ENCODE measurements at regions not wholly inside any gene's neighbourhood (a gene's known extent, or its start where the extent isn't known, plus 50 kb on each side); places are given as distances from the start of the nearest gene placed in this dataset.

GRCh38 chr17:56653877-56654276, 60.4 kb downstream of the NOG start:
- H3K4me3 ChIP-seq: no peak overlapping the region
- TF ChIP-seq CTCF (IDR thresholded peaks at IDR 0.05): peak; percentile 78
- TF ChIP-seq EZH2 (IDR thresholded peaks at IDR 0.05): no peak
- Mint-ChIP-seq H3K4me3 (no peak overlapping the region), H3K27ac (no peak overlapping the region), H3K9me3 (no peaks in the 10 kb centered on the region), H3K27me3 (ENCODE audit: insufficient read depth, low read depth) (peaks cover 8% of the 10 kb centered on the region), H3K36me3 (no peaks in the 10 kb centered on the region), H3K4me1 (peaks cover 7% of the 10 kb centered on the region)
- peak overlapping the region; percentile 37 for H2AFZ ChIP-seq (replicated peaks)
- H3K27ac ChIP-seq: no peak overlapping the region
- H3K9ac ChIP-seq: no peak overlapping the region
- H4K20me1 ChIP-seq (ENCODE audit: low read depth): no peaks in the 10 kb centered on the region
- no peaks in the 10 kb centered on the region for H3K4me1 ChIP-seq
- H3K36me3 ChIP-seq: no peaks in the 10 kb centered on the region
- H3K27me3 ChIP-seq: no peaks in the 10 kb centered on the region
- H3F3A ChIP-seq (ENCODE audit: low read depth): peaks cover 4% of the 10 kb centered on the region
- H3K4me2 ChIP-seq: no peak overlapping the region
- peak; percentile 82 for DNase-seq (ENCODE audit: low spot score)
- H3K79me2 ChIP-seq (ENCODE audit: low read depth): no peaks in the 10 kb centered on the region
- H3K9me3 ChIP-seq (ENCODE audit: low read depth): no peaks in the 10 kb centered on the region

- no peaks in the 10 kb centered on the region for H3K4me1 ChIP-seq
- TF ChIP-seq EZH2phosphoT487 (IDR thresholded peaks at IDR 0.05): no peak
- TF ChIP-seq CTCF (IDR thresholded peaks at IDR 0.05): no peak
- TF ChIP-seq EZH2 (IDR thresholded peaks at IDR 0.05): no peak
- H3K36me3 ChIP-seq: no peaks in the 10 kb centered on the region
- Mint-ChIP-seq H3K4me1 (peaks cover 10% of the 10 kb centered on the region), H3K27me3 (ENCODE audit: insufficient read depth, low read depth) (peaks cover 8% of the 10 kb centered on the region), H3K9me3 (no peaks in the 10 kb centered on the region), H3K4me3 (no peak overlapping the region), H3K27ac (no peak overlapping the region), H3K36me3 (no peaks in the 10 kb centered on the region)
- no peak overlapping the region for H3K27ac ChIP-seq
- no peak overlapping the region for H3K9ac ChIP-seq
- no peak overlapping the region for H3K4me3 ChIP-seq
- no peak overlapping the region for H3K4me2 ChIP-seq
- H2AFZ ChIP-seq (replicated peaks): no peak overlapping the region
- H3K9me3 ChIP-seq (ENCODE audit: low read depth): no peaks in the 10 kb centered on the region
- H3K79me2 ChIP-seq (ENCODE audit: low read depth): no peaks in the 10 kb centered on the region
- no peaks in the 10 kb centered on the region for H4K20me1 ChIP-seq (ENCODE audit: low read depth)
- peaks cover 4% of the 10 kb centered on the region for H3F3A ChIP-seq (ENCODE audit: low read depth)
- DNase-seq (ENCODE audit: low spot score): no peak
- no peaks in the 10 kb centered on the region for H3K27me3 ChIP-seq
These were observed 63.3 kb downstream of the NOG start for GRCh38 chr17:56656701-56657327.

- Histone ChIP-seq H3K4me1 (no peaks in the 10 kb centered on the region), H3K4me3 (no peak overlapping the region), H3K9me3 (ENCODE audit: low read depth) (no peaks in the 10 kb centered on the region), H3K27me3 (no peaks in the 10 kb centered on the region), H3K79me2 (ENCODE audit: low read depth) (no peaks in the 10 kb centered on the region), H3K9ac (no peak overlapping the region), H2AFZ (replicated peaks) (no peak overlapping the region), H3K36me3 (no peaks in the 10 kb centered on the region), H4K20me1 (ENCODE audit: low read depth) (no peaks in the 10 kb centered on the region), H3K4me2 (no peak overlapping the region), H3F3A (ENCODE audit: low read depth) (peaks cover under 1% of the 10 kb centered on the region), H3K27ac (no peak overlapping the region)
- Mint-ChIP-seq H3K4me3 (no peak overlapping the region), H3K36me3 (no peaks in the 10 kb centered on the region), H3K27me3 (ENCODE audit: insufficient read depth, low read depth) (peaks cover 13% of the 10 kb centered on the region), H3K27ac (no peak overlapping the region), H3K4me1 (peaks cover 10% of the 10 kb centered on the region), H3K9me3 (no peaks in the 10 kb centered on the region)
- TF ChIP-seq EZH2phosphoT487 (IDR thresholded peaks at IDR 0.05): no peak
- TF ChIP-seq EZH2 (IDR thresholded peaks at IDR 0.05): no peak
- TF ChIP-seq CTCF (IDR thresholded peaks at IDR 0.05): no peak
- DNase-seq (ENCODE audit: low spot score): no peak
These were observed 65.1 kb downstream of the NOG start for GRCh38 chr17:56658648-56659047.
